K562 (cell line): ENCODE measurements at regions not wholly inside any gene's neighbourhood (a gene's known extent, or its start where the extent isn't known, plus 50 kb on each side); places are given as distances from the start of the nearest gene placed in this dataset.
A peak's percentile ranks its signal among the peaks of the same experiment; 100 is the strongest.

Experiments
- ATAC-seq: fragments of 200-7000 bp; cut with Tn5 transposase; 3 replicates; pipeline ENCODE4 v1.9.1; 2020; ENCODE audit warnings: moderate library complexity
- BruUV-seq: library from RNA; stranded (reverse); fragments of 400-500 nt; replicated peaks from 2 replicates; lab custom pipeline; 2021; lab: Mats Ljungman, UMichigan
- CTCF ChIA-PET: fragments of 300-600 bp; formaldehyde crosslinking; extraction: SDS; loops from one replicate; lab custom pipeline; 2021; ENCODE audit warnings: low intra/inter-chr PET ratio; lab: Yijun Ruan, JAX
- POLR2A ChIA-PET: fragments of 300-600, 350-650 bp; sonication (Branson Sonifier 250); formaldehyde crosslinking; extraction: SDS; loops from one replicate; lab custom pipeline; 2021; ENCODE audit warnings: antibody characterized with exemption, inconsistent platforms; lab: Yijun Ruan, JAX
- DNase-seq, 4 experiments: peaks; one replicate each; pipeline versions ENCODE4 v3.0.0 to v3.0.0-alpha.2; 2011 to 2018; ENCODE audit warnings: low spot score in 3 of 4, mixed read lengths in 3 of 4; ENCODE audit errors: extremely low read depth in 1 of 4
- FAIRE-seq: peaks from 2 replicates; lab custom pipeline; 2011; peaks lifted over from hg19 to GRCh38; lab: Jason Lieb, UNC
- H2AFZ ChIP-seq: 2 replicates; pipeline ENCODE4 v1.6.0; 2011; ENCODE audit warnings: low read depth, low read length, control low read depth, inconsistent platforms
- H3K27ac ChIP-seq: fragments of 200-600 bp; 3 replicates; pipeline ENCODE4 v1.8.0; 2011; ENCODE audit warnings: low read depth, mild to moderate bottlenecking, control low read depth, inconsistent platforms, low read length, moderate library complexity, mixed read lengths; ENCODE audit errors: extremely low read depth
- H3K27me3 ChIP-seq, 2 experiments: fragments of 300-600 bp in 1 of 2; 2 replicates in 1 of 2; 3 replicates in 1 of 2; pipeline versions ENCODE4 v1.6.0 to v1.8.0; 2011; ENCODE audit warnings: inconsistent platforms in 2 of 2, low read length in 2 of 2, mild to moderate bottlenecking in 1 of 2, mixed read lengths in 1 of 2, moderate library complexity in 1 of 2; ENCODE audit not compliant: control insufficient read depth in 2 of 2, insufficient read depth in 2 of 2
- H3K36me3 ChIP-seq: fragments of 300-600 bp; 3 replicates; pipeline ENCODE4 v1.8.0; 2011; ENCODE audit warnings: mild to moderate bottlenecking, low read length, inconsistent platforms; ENCODE audit not compliant: control insufficient read depth, insufficient read depth
- H3K4me1 ChIP-seq, 2 experiments: fragments of 200-600 bp in 1 of 2; replicated peaks in 1 of 2; 2 replicates in 1 of 2; 3 replicates in 1 of 2; pipeline versions ENCODE4 v1.5.1 to v1.8.0; 2011; ENCODE audit warnings: inconsistent platforms in 2 of 2, low read length in 2 of 2, mild to moderate bottlenecking in 1 of 2, mixed read lengths in 1 of 2, moderate library complexity in 1 of 2; ENCODE audit not compliant: control insufficient read depth in 2 of 2, insufficient read depth in 2 of 2
- H3K4me2 ChIP-seq: 2 replicates; pipeline ENCODE4 v1.6.1; 2011; ENCODE audit warnings: low read length, control low read depth, inconsistent platforms, mixed read lengths; ENCODE audit not compliant: insufficient read depth
- H3K4me3 ChIP-seq: fragments of 200-600 bp; sonication (generic), shearing (Covaris generic); 2 replicates; pipeline ENCODE4 v1.5.1; 2016; ENCODE audit warnings: control low read depth, inconsistent platforms
- H3K79me2 ChIP-seq: fragments of 200-600 bp; 3 replicates; pipeline ENCODE4 v1.8.0; 2011; ENCODE audit warnings: low read length, inconsistent platforms; ENCODE audit not compliant: control insufficient read depth, insufficient read depth
- H3K9ac ChIP-seq, 2 experiments: 2 replicates each; pipeline versions ENCODE4 v1.6.0 to v1.6.1; 2011; ENCODE audit warnings: low read depth in 2 of 2, low read length in 2 of 2, control low read depth in 1 of 2, inconsistent platforms in 1 of 2, mild to moderate bottlenecking in 1 of 2, mixed read lengths in 1 of 2; ENCODE audit not compliant: insufficient read depth in 1 of 2
- H3K9me1 ChIP-seq: one replicate; pipeline ENCODE4 v1.6.0; 2011; ENCODE audit warnings: inconsistent platforms, mild to moderate bottlenecking, low read length, moderate library complexity; ENCODE audit not compliant: control insufficient read depth, insufficient read depth
- H3K9me3 ChIP-seq: replicated peaks from 2 replicates; pipeline ENCODE4 v1.5.1; 2011; ENCODE audit warnings: low read depth, low read length, inconsistent platforms; ENCODE audit not compliant: control insufficient read depth, insufficient read depth
- H4K20me1 ChIP-seq: replicated peaks from 2 replicates; pipeline ENCODE4 v1.6.1; 2011; ENCODE audit warnings: low read length, inconsistent platforms, mixed read lengths; ENCODE audit not compliant: control insufficient read depth, insufficient read depth
- ASH1L ChIP-seq: fragments of 450-650 bp; IDR thresholded peaks from 2 replicates; pipeline ENCODE4 v1.6.1; 2018; ENCODE audit warnings: borderline replicate concordance, mild to moderate bottlenecking, low read depth; ENCODE audit not compliant: partially characterized antibody
- ESRRA ChIP-seq: fragments of 450-650 bp; IDR thresholded peaks from 2 replicates; pipeline ENCODE4 v1.6.1; 2014; ENCODE audit warnings: low read depth, mild to moderate bottlenecking, moderate library complexity, borderline replicate concordance
- FOSL1 ChIP-seq: fragments of 200-800 bp; sonication (Bioruptor generic); conservative IDR thresholded peaks from 2 replicates; pipeline ENCODE4 v1.6.1; 2016; ENCODE audit warnings: missing genetic modification characterization, missing compliant biosample characterization
- MEF2D ChIP-seq: conservative IDR thresholded peaks from 2 replicates; pipeline ENCODE4 v1.6.1; 2016; ENCODE audit warnings: low read depth, missing genetic modification characterization, missing compliant biosample characterization
- RNF2 ChIP-seq: sonication (generic); IDR thresholded peaks from 2 replicates; pipeline ENCODE4 v1.6.1; 2016
- TEAD4 ChIP-seq, 2 experiments: sonication (generic) in 1 of 2; formaldehyde crosslinking in 1 of 2; IDR thresholded peaks; 2 replicates each; pipeline versions ENCODE4 v1.6.1 to v1.8.0; 2012 to 2022; ENCODE audit warnings: borderline replicate concordance in 1 of 2, inconsistent platforms in 1 of 2, low read length in 1 of 2, mild to moderate bottlenecking in 1 of 2, missing genetic modification reagents in 1 of 2
- ZBTB17 ChIP-seq: fragments of 450-650 bp; formaldehyde crosslinking; IDR thresholded peaks from 2 replicates; pipeline ENCODE4 v1.4.0; 2020; ENCODE audit warnings: mild to moderate bottlenecking
- ZNF586 ChIP-seq: fragments of 450-650 bp; formaldehyde crosslinking; conservative IDR thresholded peaks from 2 replicates; pipeline ENCODE4 v1.4.0; 2020; ENCODE audit warnings: mild to moderate bottlenecking, moderate library complexity
- WGBS: fragments of 100-300 bp; shearing (Covaris generic); methylation state at CpG from one replicate; pipeline ENCODE4 v1.1.6; 2016; ENCODE audit warnings: low coverage, mixed read lengths; ENCODE audit not compliant: insufficient coverage; ENCODE audit errors: missing lambda C conversion rate; 5-methylcytosine and 5-hydroxymethylcytosine counted together
- in situ Hi-C: fragments of 300-500 bp; cut with MboI; formaldehyde crosslinking; loops from 4 replicates; pipeline ENCODE4 v1.15.0; 2018; ENCODE audit warnings: inconsistent platforms, mixed read lengths
- intact Hi-C: fragments of 100-400 bp; cut with micrococcal nuclease; formaldehyde crosslinking; loops from 2 replicates; pipeline ENCODE4 v1.14.2; 2022
- TF ChIP-seq, protein P1 (sequence below): sonication (generic); formaldehyde crosslinking; IDR thresholded peaks from 2 replicates; pipeline ENCODE4 v1.8.0; 2022; ENCODE audit warnings: missing genetic modification reagents, mild to moderate bottlenecking, moderate library complexity, borderline replicate concordance
- TF ChIP-seq, protein P2 (sequence below): fragments of 450-650 bp; formaldehyde crosslinking; IDR thresholded peaks from 2 replicates; pipeline ENCODE4 v1.4.0; 2020; ENCODE audit warnings: mild to moderate bottlenecking, moderate library complexity
- TF ChIP-seq, protein P3 (sequence below): IDR thresholded peaks from 2 replicates; pipeline ENCODE4 v1.6.1; 2011; ENCODE audit warnings: borderline replicate concordance, low read depth, mild to moderate bottlenecking, moderate library complexity, low read length; ENCODE audit not compliant: insufficient read depth, poor library complexity, severe bottlenecking

DNA sequence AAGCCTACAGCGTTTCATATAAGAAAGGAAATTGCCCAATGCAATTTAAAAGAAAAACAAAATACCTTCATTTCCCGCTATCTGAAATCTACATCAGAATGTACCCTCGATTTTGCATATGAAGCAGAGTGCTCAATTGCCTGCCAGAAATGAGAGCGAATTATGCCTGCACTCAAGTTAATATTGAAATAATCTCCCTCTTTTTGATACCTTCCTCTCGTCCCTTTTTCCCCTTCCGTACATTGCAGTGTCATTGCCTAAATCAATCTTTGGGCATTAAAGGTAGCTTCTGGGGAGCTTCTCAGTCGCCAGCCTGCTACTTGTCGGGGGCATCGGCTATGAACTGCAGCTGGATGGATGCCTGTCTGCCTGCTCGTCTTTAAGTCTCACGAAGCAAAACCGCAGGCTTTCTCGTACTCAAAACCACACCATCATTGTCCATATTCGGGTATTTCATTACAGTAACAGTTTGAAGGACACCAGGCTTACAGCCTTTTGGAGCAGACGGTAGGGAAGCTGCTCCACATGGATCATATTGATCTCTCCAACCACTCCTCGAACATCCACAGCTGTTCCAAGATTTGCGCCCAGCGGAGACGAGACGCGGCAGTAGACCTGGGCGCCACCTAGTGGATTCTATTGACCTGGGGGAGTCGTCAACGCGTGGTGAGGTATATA, 64.0 kb upstream of the HNRNPA3 start:
- peak; percentile 99 for ATAC-seq
- H3K4me1 ChIP-seq: peaks cover 0 to 6% of the 10 kb centered on the region in 2 experiments; a peak in 2 of 5 replicates
- ChIA-PET CTCF (interaction anchor here (0.6 to 1.3 kb wide), 4 partner anchors 494 to 1116 kb away, joined by 3 to 5 read pairs (median 3); no protein-coding TSS in a partner anchor), POLR2A (interaction anchor here (0.5 to 1.7 kb wide), 7 partner anchors 10 to 232 kb away, joined by 3 to 6 read pairs (median 3); no protein-coding TSS in a partner anchor)
- in situ Hi-C loops: no loop called here
- H3K27ac ChIP-seq: no peak overlapping the region
- peak overlapping the region in 1 of 2 experiments; percentile 26; a peak in 1 of 4 replicates for H3K9ac ChIP-seq
- intact Hi-C loops: loop anchor here (5.0 to 10.0 kb wide), 5 partner anchors 71 to 609 kb away; no protein-coding TSS in a partner anchor
- H2AFZ ChIP-seq: peak overlapping the region; percentile 90
- H3K9me1 ChIP-seq: no peaks in the 10 kb centered on the region
- BruUV-seq: no TSS peak
- WGBS: 2% methylated on average over 25 of the region's 25 CpGs
- peak overlapping the region; percentile 91 for H3K4me2 ChIP-seq
- peak; percentile 80 for FAIRE-seq
- DNase-seq: peak; percentile 58 to 89 (median 70)
- no peaks in the 10 kb centered on the region for H4K20me1 ChIP-seq
- no peaks in the 10 kb centered on the region for H3K36me3 ChIP-seq
- no peaks in the 10 kb centered on the region for H3K9me3 ChIP-seq
- H3K79me2 ChIP-seq: no peaks in the 10 kb centered on the region
- peak overlapping the region; percentile 27 for H3K4me3 ChIP-seq
- peaks cover 8 to 10% of the 10 kb centered on the region in 2 experiments for H3K27me3 ChIP-seq
- TF ChIP-seq ZNF586 (CRISPR knock-in tag) (no peak), TEAD4 (IDR thresholded peaks at IDR 0.05; ENCODE audit: low read length) (0 out of 2 replicates have a peak, but pooled peaks have one; percentile 17), TEAD4 (CRISPR knock-in tag; IDR thresholded peaks at IDR 0.05; ENCODE audit: borderline replicate concordance) (no peak), ZBTB17 (CRISPR knock-in tag) (no peak), ESRRA (peak; percentile 69; the same call in 1 of the 2 replicates), RNF2 (peak; percentile 50; the same call in 1 of the 2 replicates), MEF2D (tag) (no peak), FOSL1 (tag) (0 out of 2 replicates have a peak, but pooled peaks have one; percentile 26), ASH1L (no peak)
- TF ChIP-seq, protein P1, sequence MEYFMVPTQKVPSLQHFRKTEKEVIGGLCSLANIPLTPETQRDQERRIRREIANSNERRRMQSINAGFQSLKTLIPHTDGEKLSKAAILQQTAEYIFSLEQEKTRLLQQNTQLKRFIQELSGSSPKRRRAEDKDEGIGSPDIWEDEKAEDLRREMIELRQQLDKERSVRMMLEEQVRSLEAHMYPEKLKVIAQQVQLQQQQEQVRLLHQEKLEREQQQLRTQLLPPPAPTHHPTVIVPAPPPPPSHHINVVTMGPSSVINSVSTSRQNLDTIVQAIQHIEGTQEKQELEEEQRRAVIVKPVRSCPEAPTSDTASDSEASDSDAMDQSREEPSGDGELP (CRISPR knock-in tag): peak; percentile 94
- TF ChIP-seq, protein P2, sequence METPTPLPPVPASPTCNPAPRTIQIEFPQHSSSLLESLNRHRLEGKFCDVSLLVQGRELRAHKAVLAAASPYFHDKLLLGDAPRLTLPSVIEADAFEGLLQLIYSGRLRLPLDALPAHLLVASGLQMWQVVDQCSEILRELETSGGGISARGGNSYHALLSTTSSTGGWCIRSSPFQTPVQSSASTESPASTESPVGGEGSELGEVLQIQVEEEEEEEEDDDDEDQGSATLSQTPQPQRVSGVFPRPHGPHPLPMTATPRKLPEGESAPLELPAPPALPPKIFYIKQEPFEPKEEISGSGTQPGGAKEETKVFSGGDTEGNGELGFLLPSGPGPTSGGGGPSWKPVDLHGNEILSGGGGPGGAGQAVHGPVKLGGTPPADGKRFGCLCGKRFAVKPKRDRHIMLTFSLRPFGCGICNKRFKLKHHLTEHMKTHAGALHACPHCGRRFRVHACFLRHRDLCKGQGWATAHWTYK: no peak
- TF ChIP-seq, protein P3, sequence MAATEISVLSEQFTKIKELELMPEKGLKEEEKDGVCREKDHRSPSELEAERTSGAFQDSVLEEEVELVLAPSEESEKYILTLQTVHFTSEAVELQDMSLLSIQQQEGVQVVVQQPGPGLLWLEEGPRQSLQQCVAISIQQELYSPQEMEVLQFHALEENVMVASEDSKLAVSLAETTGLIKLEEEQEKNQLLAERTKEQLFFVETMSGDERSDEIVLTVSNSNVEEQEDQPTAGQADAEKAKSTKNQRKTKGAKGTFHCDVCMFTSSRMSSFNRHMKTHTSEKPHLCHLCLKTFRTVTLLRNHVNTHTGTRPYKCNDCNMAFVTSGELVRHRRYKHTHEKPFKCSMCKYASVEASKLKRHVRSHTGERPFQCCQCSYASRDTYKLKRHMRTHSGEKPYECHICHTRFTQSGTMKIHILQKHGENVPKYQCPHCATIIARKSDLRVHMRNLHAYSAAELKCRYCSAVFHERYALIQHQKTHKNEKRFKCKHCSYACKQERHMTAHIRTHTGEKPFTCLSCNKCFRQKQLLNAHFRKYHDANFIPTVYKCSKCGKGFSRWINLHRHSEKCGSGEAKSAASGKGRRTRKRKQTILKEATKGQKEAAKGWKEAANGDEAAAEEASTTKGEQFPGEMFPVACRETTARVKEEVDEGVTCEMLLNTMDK: peak; percentile 94
